H9 (cell line): ENCODE measurements at regions not wholly inside any gene's neighbourhood (a gene's known extent, or its start where the extent isn't known, plus 50 kb on each side); places are given as distances from the start of the nearest gene placed in this dataset.

ENCODE experiments used
- DNase-seq: peaks from one replicate; pipeline ENCODE4 v3.0.0-alpha.2; 2017
- H2AFZ ChIP-seq: one replicate; pipeline ENCODE4 v1.6.1; 2013; ENCODE audit warnings: mild to moderate bottlenecking, low read length, control low read depth, moderate library complexity
- H2AK5ac ChIP-seq: 2 replicates; pipeline ENCODE4 v1.6.1; 2013; ENCODE audit warnings: low read length, control low read depth, mixed read lengths; ENCODE audit not compliant: insufficient read length
- H2BK120ac ChIP-seq: one replicate; pipeline ENCODE4 v1.6.1; 2013; ENCODE audit warnings: low read depth, mild to moderate bottlenecking, low read length, control low read depth, inconsistent platforms; ENCODE audit not compliant: poor library complexity, severe bottlenecking
- H2BK12ac ChIP-seq: 2 replicates; pipeline ENCODE4 v1.6.1; 2013; ENCODE audit warnings: low read length, control low read depth, mixed read lengths, low read depth; ENCODE audit not compliant: insufficient read length
- H2BK15ac ChIP-seq: 2 replicates; pipeline ENCODE4 v1.6.1; 2013; ENCODE audit warnings: low read depth, low read length, control low read depth
- H2BK20ac ChIP-seq: one replicate; pipeline ENCODE4 v1.6.1; 2013; ENCODE audit warnings: low read depth, mild to moderate bottlenecking, low read length, control low read depth, inconsistent platforms; ENCODE audit not compliant: poor library complexity, severe bottlenecking
- H2BK5ac ChIP-seq: 2 replicates; pipeline ENCODE4 v1.6.1; 2013; ENCODE audit warnings: low read length, control low read depth, mixed read lengths; ENCODE audit not compliant: insufficient read length
- H3K14ac ChIP-seq: 2 replicates; pipeline ENCODE4 v1.6.1; 2013; ENCODE audit warnings: low read length, control low read depth; ENCODE audit not compliant: insufficient read depth
- H3K18ac ChIP-seq: 2 replicates; pipeline ENCODE4 v1.6.1; 2013; ENCODE audit warnings: low read depth, mild to moderate bottlenecking, mixed read lengths, low read length, control low read depth; ENCODE audit not compliant: insufficient read length
- H3K23ac ChIP-seq: 2 replicates; pipeline ENCODE4 v1.6.1; 2013; ENCODE audit warnings: low read length, control low read depth, mixed read lengths, low read depth; ENCODE audit not compliant: insufficient read length
- H3K23me2 ChIP-seq: 2 replicates; pipeline ENCODE4 v1.6.1; 2013; ENCODE audit warnings: low read depth, mild to moderate bottlenecking, mixed read lengths, low read length, control low read depth; ENCODE audit not compliant: insufficient read length, poor library complexity, severe bottlenecking
- H3K27ac ChIP-seq: 2 replicates; pipeline ENCODE4 v1.5.1; 2013; ENCODE audit warnings: low read length, control low read depth, mixed read lengths, low read depth; ENCODE audit not compliant: insufficient read length
- H3K27me3 ChIP-seq: 2 replicates; pipeline ENCODE4 v1.6.1; 2013; ENCODE audit warnings: low read length, control low read depth, inconsistent platforms; ENCODE audit not compliant: insufficient read depth
- H3K4ac ChIP-seq: 2 replicates; pipeline ENCODE4 v1.6.1; 2013; ENCODE audit warnings: low read depth, mild to moderate bottlenecking, control low read depth, inconsistent platforms, low read length, moderate library complexity
- H3K4me1 ChIP-seq: 2 replicates; pipeline ENCODE4 v1.6.1; 2013; ENCODE audit warnings: low read length, control low read depth, inconsistent platforms; ENCODE audit not compliant: insufficient read depth
- H3K4me2 ChIP-seq: 2 replicates; pipeline ENCODE4 v1.6.1; 2013; ENCODE audit warnings: low read length, control low read depth, mixed read lengths; ENCODE audit not compliant: insufficient read length, insufficient read depth
- H3K56ac ChIP-seq: 2 replicates; pipeline ENCODE4 v1.6.1; 2013; ENCODE audit warnings: low read depth, mild to moderate bottlenecking, mixed read lengths, low read length, control low read depth; ENCODE audit not compliant: insufficient read length
- H3K79me1 ChIP-seq: 2 replicates; pipeline ENCODE4 v1.6.1; 2013; ENCODE audit warnings: low read depth, mild to moderate bottlenecking, moderate library complexity, low read length, control low read depth, inconsistent platforms; ENCODE audit not compliant: insufficient read depth, poor library complexity, severe bottlenecking
- H3K79me2 ChIP-seq: 2 replicates; pipeline ENCODE4 v1.6.1; 2013; ENCODE audit warnings: low read length, control low read depth, inconsistent platforms; ENCODE audit not compliant: insufficient read depth
- H3K9ac ChIP-seq: 2 replicates; pipeline ENCODE4 v1.6.1; 2013; ENCODE audit warnings: low read length, control low read depth, mixed read lengths; ENCODE audit not compliant: insufficient read length; ENCODE audit errors: extremely low read depth
- H3K9me3 ChIP-seq: one replicate; pipeline ENCODE4 v1.6.1; 2013; ENCODE audit warnings: low read depth, low read length, inconsistent platforms; ENCODE audit not compliant: control insufficient read depth
- H3T11ph ChIP-seq: one replicate; pipeline ENCODE4 v1.6.1; 2013; ENCODE audit warnings: mild to moderate bottlenecking, low read length, control low read depth, inconsistent platforms
- H4K20me1 ChIP-seq: one replicate; pipeline ENCODE4 v1.6.1; 2013; ENCODE audit not compliant: control insufficient read depth, insufficient read length, insufficient read depth
- H4K5ac ChIP-seq: 2 replicates; pipeline ENCODE4 v1.6.1; 2013; ENCODE audit warnings: low read depth, mild to moderate bottlenecking, mixed read lengths, low read length, control low read depth; ENCODE audit not compliant: insufficient read length
- H4K8ac ChIP-seq: replicated peaks from 2 replicates; pipeline ENCODE4 v1.6.1; 2013; ENCODE audit warnings: low read length, control low read depth, mixed read lengths, low read depth; ENCODE audit not compliant: insufficient read length
- H4K91ac ChIP-seq: 2 replicates; pipeline ENCODE4 v1.6.1; 2013; ENCODE audit warnings: low read depth, mild to moderate bottlenecking, moderate library complexity, mixed read lengths, low read length, control low read depth; ENCODE audit not compliant: insufficient read length
- H3K27ac Mint-ChIP-seq, 3 experiments: 2 replicates in 2 of 3; 3 replicates in 1 of 3; pipeline ENCODE4 v1.8.0; 2020 to 2021; ENCODE audit warnings: mixed read lengths in 3 of 3, mild to moderate bottlenecking in 1 of 3, moderate library complexity in 1 of 3
- H3K27me3 Mint-ChIP-seq: 2 replicates; pipeline ENCODE4 v1.8.0; 2021; ENCODE audit warnings: low read depth, mild to moderate bottlenecking, moderate library complexity, mixed read lengths
- H3K36me3 Mint-ChIP-seq, 3 experiments: 2 replicates in 2 of 3; 3 replicates in 1 of 3; pipeline ENCODE4 v1.8.0; 2020 to 2021; ENCODE audit warnings: low read depth in 3 of 3, mixed read lengths in 3 of 3; ENCODE audit not compliant: insufficient read depth in 1 of 3
- H3K4me1 Mint-ChIP-seq, 2 experiments: 2 replicates each; pipeline ENCODE4 v1.8.0; 2020; ENCODE audit warnings: mixed read lengths in 2 of 2
- H3K4me3 Mint-ChIP-seq, 2 experiments: 2 replicates in 1 of 2; 3 replicates in 1 of 2; pipeline ENCODE4 v1.8.0; 2020 to 2021; ENCODE audit warnings: mild to moderate bottlenecking in 2 of 2, mixed read lengths in 2 of 2, moderate library complexity in 1 of 2
- H3K9me3 Mint-ChIP-seq, 2 experiments: 2 replicates in 1 of 2; 3 replicates in 1 of 2; pipeline ENCODE4 v1.8.0; 2020; ENCODE audit warnings: mild to moderate bottlenecking in 2 of 2, mixed read lengths in 2 of 2, moderate library complexity in 1 of 2
- WGBS: extraction: QIAGEN DNeasy Blood & Tissue Kit; methylation state at CpG from one replicate; pipeline ENCODE4 v1.1.7; 2013; ENCODE audit warnings: missing lambda C conversion rate, low lambda C conversion rate, mixed read lengths; ENCODE audit not compliant: insufficient read length; ENCODE audit errors: extremely low coverage; 5-methylcytosine and 5-hydroxymethylcytosine counted together
- TF ChIP-seq, protein P1 (sequence below): fragments of 200-600 bp; sonication (generic); conservative IDR thresholded peaks from 3 replicates; pipeline ENCODE4 v1.8.0; 2021; ENCODE audit warnings: antibody characterized with exemption, mild to moderate bottlenecking

DNA sequence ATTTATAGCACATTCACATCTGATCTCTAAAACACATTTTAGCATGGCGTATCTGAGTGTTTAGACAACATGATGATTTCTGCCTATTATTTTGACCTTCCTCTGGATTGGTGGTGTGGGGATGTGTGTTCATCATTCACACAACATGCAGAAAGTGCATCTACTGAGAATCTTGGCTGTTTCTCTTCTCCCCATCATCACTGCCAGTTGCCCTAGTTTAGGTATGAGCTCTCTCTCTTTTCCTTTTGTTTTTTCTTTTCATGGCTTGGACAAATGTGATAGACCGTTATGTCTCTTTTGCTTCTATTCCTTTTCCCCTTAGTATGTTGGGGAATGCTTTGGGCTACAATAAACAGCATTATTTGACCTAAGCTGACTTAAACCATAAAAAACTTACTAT lies 239.2 kb upstream of the FZD8 start:
- H3K4me1 ChIP-seq: no peaks in the 10 kb centered on the region
- H3K27me3 Mint-ChIP-seq: peaks cover 12% of the 10 kb centered on the region
- DNase-seq: no peak
- H3K27ac ChIP-seq: no peak overlapping the region
- TF ChIP-seq, protein P1, sequence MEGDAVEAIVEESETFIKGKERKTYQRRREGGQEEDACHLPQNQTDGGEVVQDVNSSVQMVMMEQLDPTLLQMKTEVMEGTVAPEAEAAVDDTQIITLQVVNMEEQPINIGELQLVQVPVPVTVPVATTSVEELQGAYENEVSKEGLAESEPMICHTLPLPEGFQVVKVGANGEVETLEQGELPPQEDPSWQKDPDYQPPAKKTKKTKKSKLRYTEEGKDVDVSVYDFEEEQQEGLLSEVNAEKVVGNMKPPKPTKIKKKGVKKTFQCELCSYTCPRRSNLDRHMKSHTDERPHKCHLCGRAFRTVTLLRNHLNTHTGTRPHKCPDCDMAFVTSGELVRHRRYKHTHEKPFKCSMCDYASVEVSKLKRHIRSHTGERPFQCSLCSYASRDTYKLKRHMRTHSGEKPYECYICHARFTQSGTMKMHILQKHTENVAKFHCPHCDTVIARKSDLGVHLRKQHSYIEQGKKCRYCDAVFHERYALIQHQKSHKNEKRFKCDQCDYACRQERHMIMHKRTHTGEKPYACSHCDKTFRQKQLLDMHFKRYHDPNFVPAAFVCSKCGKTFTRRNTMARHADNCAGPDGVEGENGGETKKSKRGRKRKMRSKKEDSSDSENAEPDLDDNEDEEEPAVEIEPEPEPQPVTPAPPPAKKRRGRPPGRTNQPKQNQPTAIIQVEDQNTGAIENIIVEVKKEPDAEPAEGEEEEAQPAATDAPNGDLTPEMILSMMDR: no peak
- H3K14ac ChIP-seq: no peak overlapping the region
- no peaks in the 10 kb centered on the region for H3K79me1 ChIP-seq
- no peaks in the 10 kb centered on the region for H3K23me2 ChIP-seq
- H3T11ph ChIP-seq: no peak overlapping the region
- no CpG with 5 or more reads among the region's 2 CpGs for WGBS
- H3K9me3 Mint-ChIP-seq: peaks cover 0 to 2% of the 10 kb centered on the region in 2 experiments; a peak in 2 of 5 replicates
- H2BK5ac ChIP-seq: no peak overlapping the region
- H3K4me3 Mint-ChIP-seq: no peak overlapping the region
- H2AFZ ChIP-seq: no peak overlapping the region
- H4K8ac ChIP-seq: no peak overlapping the region
- no peak overlapping the region for H4K91ac ChIP-seq
- peaks cover 24 to 37% of the 10 kb centered on the region in 2 experiments for H3K4me1 Mint-ChIP-seq
- no peaks in the 10 kb centered on the region for H3K79me2 ChIP-seq
- H4K5ac ChIP-seq: no peak overlapping the region
- H3K4ac ChIP-seq: no peak overlapping the region
- no peaks in the 10 kb centered on the region for H3K9me3 ChIP-seq
- H2BK120ac ChIP-seq: no peak overlapping the region
- no peak overlapping the region for H3K27ac Mint-ChIP-seq
- no peaks in the 10 kb centered on the region for H3K36me3 Mint-ChIP-seq
- no peaks in the 10 kb centered on the region for H4K20me1 ChIP-seq
- H2BK15ac ChIP-seq: no peak overlapping the region
- H3K27me3 ChIP-seq: no peaks in the 10 kb centered on the region
- H2AK5ac ChIP-seq: no peak overlapping the region
- no peak overlapping the region for H3K18ac ChIP-seq
- no peak overlapping the region for H2BK20ac ChIP-seq
- no peak overlapping the region for H3K23ac ChIP-seq
- no peak overlapping the region for H3K9ac ChIP-seq
- no peak overlapping the region for H3K4me2 ChIP-seq
- H2BK12ac ChIP-seq: no peak overlapping the region
- no peak overlapping the region for H3K56ac ChIP-seq
